ENCODE measurements at regions not wholly inside any gene's neighbourhood (a gene's known extent, or its start where the extent isn't known, plus 50 kb on each side); places are given as distances from the start of the nearest gene placed in this dataset.
"Not testable (repeated sequence)": the region's sequence is repeated elsewhere in the genome, so short reads cannot be mapped to it uniquely, and the experiment has no call there.

DNA sequence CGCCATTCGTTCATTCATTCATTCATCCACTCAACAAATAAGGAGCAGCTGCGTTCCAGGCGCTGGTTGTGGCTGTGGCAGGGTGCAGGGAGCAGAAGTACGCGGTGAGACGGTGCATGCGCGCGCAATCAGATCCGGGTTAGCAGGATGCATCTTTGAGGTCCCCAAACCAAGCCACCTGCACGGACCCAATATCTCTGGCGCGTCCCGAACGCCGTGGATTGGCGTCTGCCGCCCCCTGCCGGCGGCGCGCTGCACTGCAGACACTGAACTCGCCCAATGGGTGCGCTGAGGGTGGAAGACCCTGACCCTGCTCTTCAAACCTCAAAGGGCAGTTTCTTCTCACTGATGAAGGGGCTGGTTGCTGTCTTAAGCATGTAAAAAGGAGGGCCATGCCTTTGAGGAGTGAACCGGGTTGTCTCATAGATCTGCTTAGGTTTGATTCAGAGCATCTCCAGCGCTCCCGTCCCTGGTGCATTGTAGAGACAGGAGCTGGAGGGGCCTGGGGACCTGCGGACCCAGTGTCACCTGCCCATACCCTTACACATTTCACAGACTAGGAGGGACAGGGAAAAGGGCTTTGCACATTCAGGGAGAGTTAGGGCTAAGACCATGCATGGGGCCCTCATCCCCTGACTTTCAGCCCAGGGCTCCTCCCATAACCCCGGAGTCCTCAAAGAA, 102.5 kb downstream of the RAMP3 start:
- in situ Hi-C loops (cut with MboI; ENCODE audit: low sequenced_read_pairs), result loop anchor here (25.0 kb wide), 1 partner anchor 98 kb away; the partner anchor contains the start of gene RAMP3

DNA sequence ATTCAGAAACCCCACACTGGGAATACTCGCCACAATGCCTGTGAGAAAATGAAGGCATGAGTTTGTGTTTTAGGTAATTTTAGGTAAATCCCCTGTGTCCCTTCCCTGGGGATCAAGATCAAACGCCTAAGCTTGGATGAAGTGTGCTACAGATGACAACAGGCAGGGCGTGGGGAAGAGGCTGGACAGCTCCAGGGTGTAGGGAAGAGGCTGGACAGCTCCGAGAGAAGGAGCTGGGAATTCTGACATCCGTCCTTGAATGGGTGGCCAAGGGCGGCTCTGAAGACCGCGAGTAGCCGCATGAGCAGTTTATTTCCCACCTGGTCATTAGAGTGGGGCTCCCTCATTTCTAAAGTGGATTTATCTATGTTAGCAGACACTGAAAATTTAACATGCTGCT, 109.7 kb downstream of the RAMP3 start:
- in situ Hi-C loops (cut with MboI; ENCODE audit: low sequenced_read_pairs), result loop anchor here (25.0 kb wide), 1 partner anchor 105 kb away; the partner anchor contains the start of gene RAMP3

DNA sequence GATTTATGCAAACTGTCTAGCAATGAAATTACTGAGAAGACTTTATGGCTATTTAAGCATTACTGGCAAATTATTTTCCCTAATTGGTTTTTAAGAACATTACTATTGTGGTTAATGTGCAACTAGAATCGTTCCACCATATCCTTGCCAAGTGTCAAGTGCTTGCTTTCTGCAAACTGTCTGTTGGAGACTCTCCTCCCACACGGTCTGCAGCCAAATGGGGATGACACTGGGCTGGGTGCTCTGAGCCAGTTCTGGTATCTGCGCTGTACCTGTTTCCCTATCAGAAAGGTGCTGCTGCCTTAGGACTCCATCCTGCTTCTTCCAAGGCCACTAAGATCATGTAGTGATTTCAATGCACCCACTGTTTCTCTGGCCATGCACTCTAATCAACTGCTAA, 110.4 kb downstream of the RAMP3 start:
- in situ Hi-C loops (cut with MboI; ENCODE audit: low sequenced_read_pairs), result loop anchor here (25.0 kb wide), 1 partner anchor 106 kb away; the partner anchor contains the start of gene RAMP3

DNA sequence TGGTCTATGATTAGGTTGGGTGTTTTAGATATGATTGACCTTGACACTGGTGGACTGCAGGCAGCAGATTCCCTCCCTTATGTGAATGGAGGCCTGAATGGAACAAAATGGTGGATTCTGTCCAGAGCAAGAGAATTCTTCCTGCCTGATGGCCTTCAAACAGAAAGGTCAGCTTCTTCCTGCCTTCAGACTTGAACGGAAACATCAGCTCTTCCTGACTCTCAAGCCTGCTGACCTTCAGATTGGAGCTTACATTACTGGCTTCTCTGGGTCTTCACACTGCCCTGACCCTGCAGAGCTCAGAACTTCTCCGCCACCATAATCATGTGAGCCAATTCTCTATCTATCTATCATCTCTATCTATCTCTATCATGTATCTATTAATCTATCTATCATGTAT, 111.6 kb downstream of the RAMP3 start:
- in situ Hi-C loops (cut with MboI; ENCODE audit: low sequenced_read_pairs), result loop anchor here (25.0 kb wide), 1 partner anchor 107 kb away; the partner anchor contains the start of gene RAMP3

DNA sequence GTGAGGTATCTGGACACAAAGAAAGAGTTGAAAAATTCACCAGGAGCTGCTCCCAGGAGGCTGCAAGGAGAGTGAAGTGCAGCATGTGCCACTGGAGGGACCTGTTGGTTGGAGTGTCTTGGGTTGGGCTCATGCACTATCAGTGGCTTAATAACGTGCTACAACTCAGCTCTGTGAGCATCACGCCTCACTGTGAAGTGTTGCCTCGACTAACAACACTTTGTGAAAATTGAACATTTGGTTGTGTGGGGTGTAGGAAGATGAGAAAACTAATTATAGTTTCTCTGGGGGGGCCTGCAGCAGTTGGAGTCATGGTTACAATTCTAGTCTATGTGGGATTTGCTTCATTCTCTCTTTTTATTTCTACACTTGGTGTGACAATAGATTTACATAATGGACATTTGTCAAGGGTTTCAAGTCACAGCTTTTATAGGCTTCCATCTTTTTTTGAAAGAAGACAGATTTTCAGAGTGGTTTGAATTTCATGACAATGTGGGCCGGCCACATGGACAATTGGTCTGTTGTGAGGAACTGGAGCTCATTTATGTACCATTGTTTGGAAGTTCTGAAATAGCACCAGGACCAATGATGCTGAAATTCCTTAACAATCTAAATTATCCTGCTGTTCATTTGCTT, 121.3 kb downstream of the RAMP3 start:
- in situ Hi-C loops (cut with MboI; ENCODE audit: low sequenced_read_pairs), result no loop called here

DNA sequence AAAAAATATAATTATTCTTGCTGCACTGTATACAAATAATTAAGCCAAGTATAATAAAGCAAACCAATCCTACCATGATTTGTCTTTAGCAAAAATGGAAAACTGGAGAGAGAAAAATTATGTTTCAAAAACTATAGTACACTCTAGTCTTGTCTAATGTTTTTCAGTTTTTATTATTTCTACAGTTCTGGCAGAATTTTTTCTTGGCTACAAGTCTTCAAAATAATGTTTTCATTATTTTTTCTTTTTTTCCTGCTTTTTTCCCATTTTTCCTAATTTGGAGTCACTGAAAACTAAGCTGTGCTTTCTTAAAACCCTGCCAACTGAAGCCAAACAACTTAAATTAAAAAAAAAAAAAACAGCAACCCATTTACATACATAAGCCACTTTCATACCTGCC, 132.0 kb downstream of the RAMP3 start:
- in situ Hi-C loops (cut with MboI; ENCODE audit: low sequenced_read_pairs), result not testable (repeated sequence)

DNA sequence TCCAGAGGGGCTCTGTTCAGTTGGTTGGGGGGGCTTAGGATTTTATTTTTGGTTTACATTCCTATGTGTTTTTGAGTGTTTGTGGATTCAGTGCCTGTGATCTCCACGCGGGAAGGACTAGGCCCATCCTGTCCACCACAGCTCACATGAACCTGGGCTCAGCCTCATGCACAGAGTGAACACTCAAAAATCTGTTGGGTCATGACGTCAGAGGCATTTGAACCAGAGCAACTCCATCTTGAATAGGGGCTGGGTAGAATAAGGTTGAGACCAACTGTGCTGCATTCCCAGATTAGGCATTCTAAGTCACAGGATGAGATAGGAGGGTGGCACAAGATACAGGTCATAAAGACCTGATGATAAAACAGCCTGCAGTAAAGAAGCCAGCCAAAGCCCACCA, 133.3 kb downstream of the RAMP3 start:
- in situ Hi-C loops (cut with MboI; ENCODE audit: low sequenced_read_pairs), result no loop called here

DNA sequence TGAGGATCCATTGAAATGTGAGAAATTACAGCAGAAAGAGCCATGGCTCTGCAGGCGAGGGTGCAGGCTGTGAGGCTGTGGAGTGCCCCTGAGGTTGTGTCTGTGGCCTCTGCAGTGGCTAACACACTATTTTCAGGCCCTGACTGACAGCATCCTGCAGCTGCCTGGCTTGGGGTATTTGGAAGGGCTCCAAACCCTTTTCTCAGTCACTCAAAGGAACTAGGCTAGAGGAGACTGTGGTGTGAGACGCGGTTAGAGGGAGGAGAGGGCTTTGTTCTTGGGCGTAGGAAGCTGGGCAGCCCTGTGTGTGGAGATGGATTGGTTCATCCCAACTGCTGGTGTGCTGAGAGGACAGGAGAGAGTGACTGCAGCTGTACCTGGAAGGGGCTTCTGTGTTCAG, 134.9 kb downstream of the RAMP3 start:
- in situ Hi-C loops (cut with MboI; ENCODE audit: low sequenced_read_pairs), result no loop called here

DNA sequence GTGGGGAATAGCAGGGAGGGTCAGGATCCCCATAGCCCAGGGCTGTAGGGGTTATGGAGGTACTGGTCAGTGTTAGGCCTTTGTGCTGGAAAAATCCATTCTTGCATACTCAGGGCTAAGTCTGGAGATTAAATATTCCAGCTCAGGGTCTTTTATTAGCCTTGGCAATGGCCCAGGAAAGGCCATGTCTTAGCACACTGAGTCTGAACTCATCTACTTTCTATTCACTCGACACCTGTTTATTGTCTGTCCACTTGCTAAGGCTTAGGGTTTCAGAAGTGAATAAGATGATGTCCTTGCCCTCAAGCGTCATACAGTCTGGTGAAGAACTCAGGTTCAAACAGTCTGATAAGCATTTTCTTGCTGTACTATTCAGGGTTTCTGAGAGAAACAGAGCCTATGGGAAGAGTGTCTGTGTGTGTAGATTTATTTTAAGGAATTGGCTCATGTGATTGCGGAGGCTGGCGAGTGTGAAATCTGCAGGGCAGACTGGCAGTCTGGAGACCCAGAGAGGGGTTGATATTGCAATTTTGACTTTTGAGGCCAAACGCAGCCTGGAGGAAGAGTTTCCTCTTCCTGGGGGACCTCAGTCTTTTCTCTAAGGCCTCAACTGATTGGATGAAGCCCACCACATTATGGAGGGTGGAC, 135.8 kb downstream of the RAMP3 start:
- in situ Hi-C loops (cut with MboI; ENCODE audit: low sequenced_read_pairs), result no loop called here

DNA sequence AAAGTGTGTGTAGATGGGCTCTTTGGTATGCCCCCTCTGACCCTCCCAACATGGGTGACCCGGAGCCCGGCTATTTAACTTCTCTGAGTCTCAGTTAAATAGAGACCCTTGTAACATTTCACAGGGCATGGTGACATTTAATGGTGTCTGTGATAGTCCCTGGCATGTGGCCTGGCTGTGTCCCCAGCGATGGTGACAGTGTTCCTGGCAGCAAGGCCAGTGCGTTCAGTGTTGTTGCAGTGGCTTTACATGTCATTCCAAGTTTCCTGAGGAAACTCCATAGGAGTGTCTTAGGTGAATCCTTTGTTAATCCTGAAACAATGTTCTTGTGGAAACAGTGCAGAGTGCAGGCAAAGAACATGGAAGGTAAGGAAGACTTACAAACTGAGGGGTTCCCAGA, 137.0 kb downstream of the RAMP3 start:
- in situ Hi-C loops (cut with MboI; ENCODE audit: low sequenced_read_pairs), result no loop called here

DNA sequence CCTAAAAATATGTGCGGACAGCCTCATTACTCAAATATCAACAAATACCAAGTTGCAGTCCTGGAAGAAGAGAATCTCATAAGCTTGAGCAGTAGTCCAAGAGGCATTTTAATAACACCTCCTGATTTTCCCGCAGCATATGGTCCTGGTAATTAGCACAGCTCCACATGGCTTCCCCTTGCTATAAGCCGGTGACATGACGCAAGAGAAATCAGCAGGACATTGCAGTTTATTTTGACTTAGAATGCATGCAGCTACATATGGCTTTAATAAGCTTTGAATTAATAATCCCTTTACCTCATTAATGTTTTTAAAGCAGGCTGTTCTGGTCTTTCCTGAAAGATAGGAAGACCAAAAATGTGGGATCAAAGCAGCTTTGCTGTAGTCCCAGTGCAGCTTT, 137.6 kb downstream of the RAMP3 start:
- in situ Hi-C loops (cut with MboI; ENCODE audit: low sequenced_read_pairs), result no loop called here

DNA sequence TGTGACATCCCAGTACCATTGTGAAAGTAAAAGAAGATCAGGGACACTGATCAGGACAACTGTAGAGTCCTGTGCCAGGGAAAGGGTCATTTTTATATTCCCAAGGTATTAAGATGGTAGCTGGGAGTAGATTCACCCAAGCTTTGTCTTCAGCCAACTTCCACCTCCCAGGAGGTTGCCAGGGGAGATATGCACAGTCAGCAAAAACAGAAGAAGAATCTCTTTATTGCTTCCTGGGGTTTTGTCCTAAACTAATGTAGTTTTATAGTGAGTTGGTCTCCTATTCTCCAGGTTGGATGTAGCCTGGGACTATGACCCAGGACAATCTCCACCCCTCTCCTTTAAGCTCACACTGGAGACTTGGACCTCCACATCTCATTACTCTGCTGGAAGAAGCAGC, 139.2 kb downstream of the RAMP3 start:
- in situ Hi-C loops (cut with MboI; ENCODE audit: low sequenced_read_pairs), result no loop called here

DNA sequence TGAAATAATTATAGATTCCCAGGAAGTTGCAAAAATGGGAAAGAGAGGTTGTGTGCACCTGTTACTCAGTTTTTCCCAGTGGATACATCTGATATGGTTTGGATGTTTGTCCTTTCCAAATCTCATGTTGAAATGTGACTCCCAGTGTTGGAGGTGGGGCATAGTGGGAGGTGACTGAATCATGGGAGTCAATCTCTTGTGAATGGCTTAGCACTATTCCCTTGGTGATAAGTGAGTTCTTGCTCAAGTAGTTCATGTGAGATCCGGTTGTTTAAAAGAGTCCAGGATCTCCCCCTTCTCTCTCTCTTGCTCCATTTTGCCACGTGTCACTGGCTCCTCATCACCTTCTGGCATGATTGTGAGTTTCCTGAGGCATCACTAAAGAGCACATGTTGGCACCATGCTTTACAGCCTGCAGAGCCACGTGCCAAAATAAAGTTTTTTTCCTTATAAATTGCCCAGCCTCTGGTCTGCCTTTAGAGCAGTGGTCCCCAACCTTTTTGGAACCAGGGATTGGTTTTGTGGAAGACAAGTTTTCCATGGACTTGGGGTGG, 149.2 kb downstream of the RAMP3 start:
- in situ Hi-C loops (cut with MboI; ENCODE audit: low sequenced_read_pairs), result no loop called here

DNA sequence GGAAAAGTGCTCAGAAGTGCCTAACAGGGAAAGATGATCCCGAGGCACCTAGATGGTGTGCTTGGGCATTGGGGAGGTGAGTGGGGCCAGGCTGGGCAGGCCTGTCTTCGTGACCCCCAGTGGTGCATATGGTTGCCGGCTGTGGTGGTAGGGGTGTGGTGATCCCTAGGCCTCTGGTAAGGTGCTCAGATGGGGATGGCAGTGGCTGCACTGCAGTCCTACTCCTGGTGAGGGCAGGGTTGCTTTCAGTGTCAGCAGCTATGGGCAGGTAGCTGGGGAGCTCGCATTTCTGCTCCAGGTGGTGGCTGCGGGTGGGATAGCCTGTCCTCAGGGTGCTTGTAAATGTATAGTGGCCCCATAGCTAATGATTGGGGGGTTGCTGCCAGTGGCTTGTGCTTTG, 154.0 kb downstream of the RAMP3 start:
- in situ Hi-C loops (cut with MboI; ENCODE audit: low sequenced_read_pairs), result no loop called here

DNA sequence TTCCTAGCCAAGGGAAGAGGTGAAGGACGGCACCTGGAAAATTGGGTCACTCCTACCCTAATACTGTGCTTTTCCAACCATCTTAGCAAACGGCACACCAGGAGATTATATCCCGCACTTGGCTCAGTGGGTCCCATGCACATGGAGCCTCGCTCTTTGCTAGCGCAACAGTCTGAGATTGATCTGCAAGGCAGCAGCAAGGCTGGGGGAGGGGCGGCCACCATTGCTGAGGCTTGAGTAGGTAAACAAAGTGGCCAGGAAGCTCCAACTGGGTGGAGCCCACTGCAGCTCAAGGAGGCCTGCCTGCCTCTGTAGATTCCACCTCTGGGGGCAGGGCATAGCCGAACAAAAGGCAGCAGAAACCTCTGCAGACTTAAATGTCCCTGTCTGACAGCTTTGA, 157.9 kb downstream of the RAMP3 start:
- in situ Hi-C loops (cut with MboI; ENCODE audit: low sequenced_read_pairs), result not testable (repeated sequence)

DNA sequence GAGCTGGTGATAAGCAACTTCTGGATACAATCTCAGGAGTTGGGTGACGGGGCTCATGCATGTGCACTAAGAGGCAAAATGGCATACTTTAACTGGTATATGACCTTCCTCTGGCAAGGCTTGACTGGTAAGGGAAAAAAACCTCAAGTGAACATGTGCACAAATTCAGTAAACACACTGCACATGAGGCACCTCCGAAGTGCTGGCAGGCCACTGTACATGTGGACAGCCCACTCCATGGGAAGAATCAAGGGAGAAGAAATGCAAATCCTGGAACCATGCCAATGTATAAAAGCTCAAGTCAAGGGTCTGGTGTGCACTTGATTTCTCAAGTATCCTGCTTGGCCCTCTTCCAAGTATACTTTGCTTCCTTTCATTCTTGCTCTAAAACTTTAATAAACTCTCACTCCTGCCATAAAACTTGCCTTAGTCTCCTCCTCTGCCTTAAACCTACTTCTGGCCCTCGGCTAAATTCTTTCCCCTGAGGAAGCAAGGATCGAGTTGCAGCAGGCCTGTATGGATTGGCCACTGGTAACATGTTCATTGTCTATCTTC, 167.2 kb downstream of the RAMP3 start:
- in situ Hi-C loops (cut with MboI; ENCODE audit: low sequenced_read_pairs), result no loop called here

DNA sequence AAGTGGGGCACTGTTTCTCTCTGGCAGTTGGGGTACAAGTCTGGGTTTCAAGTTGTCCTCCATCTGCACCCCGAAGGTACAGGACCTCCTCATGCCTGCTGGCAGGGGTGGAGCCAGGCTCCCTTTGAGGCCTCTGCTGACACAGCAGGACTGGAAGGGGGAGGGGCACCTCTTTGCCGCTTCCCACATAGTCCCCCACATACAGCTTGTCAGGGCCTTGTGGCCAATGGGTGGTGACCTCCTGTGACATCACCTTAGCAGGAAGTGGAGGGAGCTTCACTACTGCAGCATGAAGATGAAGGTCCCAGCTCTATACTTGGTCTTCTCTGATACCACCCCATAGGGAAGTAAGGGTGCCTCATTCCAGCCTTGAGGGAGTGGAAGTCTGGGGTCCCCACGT, 167.8 kb downstream of the RAMP3 start:
- in situ Hi-C loops (cut with MboI; ENCODE audit: low sequenced_read_pairs), result no loop called here

DNA sequence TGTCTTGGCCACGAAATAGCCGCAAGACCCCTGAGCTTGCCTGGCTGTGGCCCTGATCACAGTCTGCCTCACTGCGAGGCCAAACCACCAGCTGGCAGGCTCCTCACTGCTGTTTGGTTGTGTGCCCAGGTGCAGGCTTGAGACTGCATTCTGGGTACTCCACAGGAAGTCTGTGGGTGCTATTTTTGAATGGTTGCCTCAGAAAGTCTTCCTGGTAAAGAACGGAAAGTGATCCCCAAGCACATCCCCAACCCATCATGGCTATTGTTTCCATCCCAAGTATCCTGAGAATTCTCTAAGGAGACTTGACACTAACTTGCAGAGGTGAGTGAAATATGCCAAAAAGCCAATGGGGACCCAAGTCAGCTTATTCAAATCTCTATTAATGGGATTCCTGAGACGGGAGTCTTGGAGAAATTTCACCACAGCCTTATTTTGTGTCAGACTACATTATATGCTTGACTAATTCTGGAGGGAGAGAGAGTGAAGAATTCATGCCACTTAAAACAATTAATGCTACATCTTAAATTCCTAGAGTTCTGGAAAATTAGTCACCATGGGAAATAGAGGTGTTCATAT, 170.9 kb downstream of the RAMP3 start:
- in situ Hi-C loops (cut with MboI; ENCODE audit: low sequenced_read_pairs), result no loop called here

DNA sequence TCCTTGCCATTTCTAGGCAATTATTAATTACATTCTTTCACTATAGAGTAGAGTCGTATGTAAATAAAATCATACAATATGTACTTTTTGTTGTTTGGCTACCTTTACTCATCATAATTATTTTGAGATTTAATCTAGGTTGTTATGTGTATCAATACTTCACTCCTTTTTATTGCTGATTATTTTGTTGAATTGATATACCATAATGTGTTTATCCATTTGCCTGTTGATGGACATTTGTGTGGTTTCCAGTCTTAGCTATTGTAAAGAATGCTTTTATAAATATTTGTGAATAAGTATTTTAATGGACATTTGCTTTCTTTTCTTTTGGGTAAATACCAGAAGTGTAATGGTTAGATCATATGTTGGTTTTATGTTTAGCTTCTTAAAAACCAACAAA, 174.0 kb downstream of the RAMP3 start:
- in situ Hi-C loops (cut with MboI; ENCODE audit: low sequenced_read_pairs), result no loop called here

DNA sequence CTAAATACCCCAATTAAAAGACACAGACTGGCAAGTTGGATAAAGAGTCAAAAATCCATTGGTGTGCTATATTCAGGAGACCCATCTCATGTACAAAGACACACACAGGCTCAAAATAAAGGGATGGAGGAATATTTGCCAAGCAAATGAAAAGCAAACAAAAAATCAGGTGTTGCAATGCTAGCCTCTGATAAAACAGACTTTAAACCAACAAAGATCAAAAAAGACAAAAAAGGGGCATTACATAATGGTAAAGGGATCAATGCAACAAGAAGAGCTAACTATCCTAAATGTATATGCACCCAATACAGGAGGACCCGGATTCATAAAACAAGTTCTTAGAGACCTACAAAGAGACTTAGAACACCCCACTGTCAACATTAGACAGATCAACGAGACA, 177.4 kb downstream of the RAMP3 start:
- in situ Hi-C loops (cut with MboI; ENCODE audit: low sequenced_read_pairs), result not testable (repeated sequence)

DNA sequence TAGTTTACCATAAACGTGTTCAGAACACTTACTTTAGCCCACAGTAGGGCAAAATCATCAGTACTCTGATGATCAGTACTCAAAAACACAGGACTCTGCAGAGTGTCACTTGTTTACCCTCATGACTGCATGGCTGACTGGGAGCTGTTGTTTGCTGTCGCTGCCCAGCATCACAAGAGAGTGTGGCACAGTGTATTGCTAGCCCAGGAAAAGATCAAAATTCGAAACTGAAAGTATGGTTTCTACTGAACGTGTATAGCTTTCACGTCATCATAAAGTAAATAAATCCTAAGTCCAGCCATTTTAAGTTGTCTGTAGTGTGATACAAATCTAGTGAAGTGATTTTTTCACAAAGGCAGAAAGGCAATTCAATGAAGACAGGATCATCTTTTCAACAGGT, 184.6 kb downstream of the RAMP3 start:
- in situ Hi-C loops (cut with MboI; ENCODE audit: low sequenced_read_pairs), result no loop called here

Measured in HL-60/S4 treated with phorbol 12-myristate 13-acetate at 8.2 ng/mL for 4 days and 3 days (cell line).